Activated CD4-positive, CD25-positive, alpha-beta regulatory T cell treated with anti-CD3 and anti-CD28 coated beads, Interleukin-2, amount 50 U/mL, for 72 hours (primary cell): ENCODE measurements at regions not wholly inside any gene's neighbourhood (a gene's known extent, or its start where the extent isn't known, plus 50 kb on each side); places are given as distances from the start of the nearest gene placed in this dataset.

Source experiments
- DNase-seq: peaks from one replicate; pipeline ENCODE4 v3.0.0; 2021

DNA sequence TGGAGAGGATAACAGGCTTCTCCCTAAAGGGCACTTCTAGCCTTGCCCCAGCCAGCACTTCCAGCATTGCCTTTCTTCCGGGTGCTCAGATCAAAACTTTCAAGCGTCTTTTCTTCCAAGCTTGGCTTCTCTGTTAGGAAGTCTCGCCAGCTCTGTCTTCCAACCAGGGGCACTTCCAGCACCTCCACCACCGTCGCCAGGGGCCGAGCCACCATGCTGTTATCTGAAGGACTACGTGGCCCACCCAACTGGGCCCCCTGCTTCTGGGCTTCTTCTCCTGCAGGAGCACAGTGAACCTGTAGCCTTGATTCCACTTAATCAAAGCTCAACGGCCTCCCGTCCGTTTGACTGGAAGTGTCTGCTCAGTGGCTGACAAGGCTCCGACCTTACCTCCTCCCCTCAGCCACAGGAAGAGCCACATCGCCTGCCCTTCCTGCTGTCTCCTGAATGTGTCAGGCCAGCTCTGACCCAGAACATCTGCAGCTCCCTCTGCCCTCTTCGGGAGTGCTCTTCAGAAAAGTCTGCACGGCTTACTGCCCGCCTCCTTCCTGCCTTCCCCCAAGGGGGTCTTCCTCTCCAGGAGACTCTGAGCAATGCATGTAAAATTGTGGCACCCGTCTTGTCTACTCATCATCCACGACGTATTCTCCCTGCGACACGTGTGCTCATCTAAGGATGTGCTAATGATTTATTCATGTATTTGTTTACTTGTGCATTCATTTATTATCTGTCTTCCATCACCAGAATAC, 527.0 kb downstream of the CDH26 start:
- DNase-seq: no peak

DNA sequence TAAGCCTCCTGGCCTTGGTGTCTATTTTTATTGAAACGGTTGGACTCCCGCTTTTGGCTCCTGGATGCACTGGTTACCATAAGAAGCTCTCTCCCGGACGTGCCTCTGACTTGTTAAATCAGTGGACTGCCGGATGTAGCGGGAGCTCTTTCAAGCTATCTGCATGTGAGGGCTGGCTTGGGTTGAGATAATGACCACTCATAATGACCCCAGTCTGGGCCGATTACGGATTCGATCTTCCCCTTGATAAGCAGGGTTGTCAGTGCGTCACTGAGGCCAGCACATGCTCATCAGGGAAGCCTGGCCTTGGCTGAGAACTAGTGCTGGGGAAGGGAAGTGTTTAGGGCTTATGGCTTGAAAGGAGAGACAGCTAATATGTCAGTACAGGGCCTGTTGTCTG, 528.1 kb downstream of the CDH26 start:
- no peak for DNase-seq

DNA sequence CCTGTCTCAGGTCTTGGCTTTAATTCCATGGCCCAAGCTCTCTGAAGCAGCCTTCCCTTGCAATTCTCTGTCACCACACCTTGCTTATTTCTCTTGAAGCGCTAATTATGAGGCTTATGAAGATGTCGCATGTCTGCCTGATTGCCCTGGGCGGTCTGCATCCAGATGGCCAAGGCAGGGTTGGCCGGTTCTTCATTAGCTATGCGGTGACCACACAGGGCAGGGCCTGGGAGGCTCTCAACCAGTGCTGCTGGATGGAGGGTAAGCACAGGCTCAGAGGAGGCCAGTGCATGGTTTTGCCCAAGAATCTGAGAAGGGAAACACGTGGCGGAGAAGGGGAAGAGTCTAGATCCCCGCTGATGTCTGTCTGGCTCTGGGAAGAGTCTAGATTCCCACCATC, 528.7 kb downstream of the CDH26 start:
- no peak for DNase-seq

DNA sequence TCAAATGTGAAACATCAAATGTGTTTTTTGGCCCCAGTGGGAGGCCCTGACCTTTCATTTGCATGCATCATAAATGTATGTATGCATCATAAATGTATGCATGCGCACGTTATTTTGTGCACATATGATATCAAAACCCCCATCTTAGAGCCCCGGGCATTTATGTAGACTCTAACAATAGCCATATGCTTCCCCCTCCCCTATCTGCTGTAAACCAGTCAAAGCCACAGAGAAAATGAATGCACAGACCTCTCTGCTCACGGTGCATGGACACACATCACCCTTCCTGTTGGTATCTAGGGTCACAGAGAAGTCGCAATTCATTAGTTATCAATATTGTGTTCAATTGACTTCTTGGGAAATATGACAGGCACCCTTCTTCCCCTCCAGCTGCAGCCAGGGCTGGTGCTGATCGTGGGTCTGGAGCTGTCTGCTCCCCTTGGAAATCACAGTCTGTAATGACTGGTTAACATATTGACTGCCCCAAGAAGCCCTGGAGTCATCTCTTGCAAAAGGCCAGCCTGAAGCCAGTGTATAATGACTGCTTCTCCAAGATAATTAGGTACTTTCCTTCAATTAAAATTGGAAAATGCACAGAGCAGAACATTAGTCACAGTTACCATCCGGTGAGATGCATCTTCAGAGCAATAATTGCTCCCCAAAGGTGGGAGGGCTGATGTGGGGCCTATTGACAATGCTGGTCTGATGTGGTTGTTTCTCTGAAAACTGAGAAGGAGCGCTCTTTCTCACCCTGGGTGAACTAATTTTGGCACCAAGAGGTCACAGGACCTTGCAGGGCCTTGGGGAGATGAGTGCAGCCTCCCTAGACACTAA, 532.2 kb downstream of the CDH26 start:
- no peak for DNase-seq

DNA sequence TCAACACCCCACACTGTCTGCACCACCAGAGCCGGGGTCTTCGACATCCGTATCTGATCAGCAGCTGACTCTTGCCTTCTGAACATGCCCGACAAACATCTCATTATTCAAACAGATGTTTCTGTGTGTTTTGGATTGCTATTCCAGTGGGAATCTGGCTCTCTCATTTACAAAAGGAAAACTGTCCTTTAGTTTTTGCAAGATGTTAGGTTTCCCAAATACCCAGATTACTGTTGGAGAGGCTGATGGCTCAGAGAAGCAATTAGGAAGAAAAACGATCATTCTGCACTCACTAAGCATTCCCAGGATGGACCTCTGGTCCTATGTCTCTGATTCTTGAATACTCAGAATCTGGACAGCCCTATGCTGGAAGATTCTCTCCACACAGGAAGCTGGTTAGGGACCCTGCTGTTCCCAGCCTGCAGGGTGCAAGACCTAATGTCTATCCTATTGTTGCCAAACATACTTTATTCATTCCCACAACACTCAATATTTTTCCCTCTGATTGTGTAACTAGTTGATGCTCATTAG, 532.9 kb downstream of the CDH26 start:
- DNase-seq: no peak

DNA sequence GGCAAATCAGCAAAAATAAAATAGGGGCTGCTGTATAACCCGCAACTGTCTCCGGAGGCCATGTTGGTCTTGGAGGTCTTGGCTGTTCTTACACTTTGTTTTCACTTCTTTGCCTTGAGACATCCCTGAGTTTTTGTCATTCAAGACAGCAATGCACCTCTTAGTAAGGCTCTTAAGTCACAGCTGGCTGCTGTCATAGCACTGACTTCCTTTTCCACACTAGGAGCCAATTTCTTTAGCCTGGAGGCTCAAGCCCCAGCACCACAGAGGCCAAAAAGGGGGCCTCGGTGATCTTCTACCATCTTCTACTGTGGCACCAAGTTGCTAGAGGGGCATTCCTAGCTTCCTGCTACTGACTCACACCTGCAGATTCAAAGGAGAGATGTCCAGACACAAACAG, 536.3 kb downstream of the CDH26 start:
- DNase-seq: no peak

DNA sequence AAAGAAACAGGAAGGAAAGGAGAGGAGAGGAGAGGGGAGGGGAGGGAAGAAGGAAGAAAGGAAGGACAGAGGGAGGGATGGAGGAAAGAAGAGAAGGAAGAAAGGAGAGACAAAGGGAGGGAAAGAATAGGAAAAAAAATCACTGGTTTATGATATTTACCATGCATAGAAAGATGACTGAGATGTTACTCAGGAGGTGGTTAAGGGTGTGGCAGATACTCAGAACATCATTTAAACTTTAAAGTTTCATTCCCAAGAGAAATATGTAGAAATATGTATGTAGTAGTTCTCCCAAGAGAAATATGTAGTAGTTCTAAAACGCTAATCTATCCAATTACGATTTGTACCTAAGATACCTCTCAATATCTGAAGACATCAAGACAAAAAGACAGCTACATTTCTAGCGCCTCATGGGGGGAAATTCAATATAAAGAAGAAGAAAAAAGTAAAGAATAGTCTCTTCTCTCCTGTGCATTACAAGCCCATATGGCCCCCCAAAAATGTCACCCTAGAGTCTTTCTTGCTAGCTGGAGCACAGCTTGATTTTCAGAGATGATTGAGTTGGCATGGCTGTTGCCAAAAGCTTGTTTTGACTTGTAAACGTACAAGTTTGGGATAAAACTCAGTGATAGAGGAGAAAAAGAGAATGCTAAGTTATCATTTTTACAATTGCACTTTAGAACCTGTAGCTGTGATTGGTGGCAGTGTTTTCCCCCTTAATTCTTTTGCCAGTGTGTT, 539.2 kb downstream of the CDH26 start:
- DNase-seq: no peak

DNA sequence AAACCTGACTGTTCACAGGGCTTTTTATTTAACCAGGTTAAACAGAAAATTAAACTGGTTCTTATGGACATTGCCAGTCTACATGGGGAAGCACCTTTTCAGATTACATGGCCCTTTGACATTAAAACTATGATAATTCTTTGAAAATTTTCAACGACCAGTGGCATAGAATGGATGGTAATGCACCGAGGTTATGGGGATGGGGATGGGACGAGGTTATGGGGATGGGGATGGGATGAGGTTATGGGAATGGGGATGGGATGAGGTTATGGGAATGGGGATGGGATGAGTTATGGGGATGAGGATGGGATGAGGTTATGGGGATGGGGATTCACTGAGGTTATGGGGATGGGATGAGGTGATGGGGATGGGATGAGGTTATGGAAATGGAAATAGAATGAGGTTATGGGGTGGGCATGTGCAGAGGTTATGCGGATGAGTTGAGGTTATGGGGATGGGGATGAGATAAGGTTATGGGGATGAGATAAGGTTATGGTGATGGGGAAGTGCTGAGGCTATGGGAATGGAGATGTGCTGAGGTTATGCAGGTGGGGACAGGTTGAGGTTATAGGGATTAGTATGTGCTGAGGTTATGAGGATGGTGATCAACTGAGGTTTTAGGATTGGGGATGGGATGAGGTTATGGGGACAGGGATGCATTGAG, 541.9 kb downstream of the CDH26 start:
- DNase-seq: no peak

DNA sequence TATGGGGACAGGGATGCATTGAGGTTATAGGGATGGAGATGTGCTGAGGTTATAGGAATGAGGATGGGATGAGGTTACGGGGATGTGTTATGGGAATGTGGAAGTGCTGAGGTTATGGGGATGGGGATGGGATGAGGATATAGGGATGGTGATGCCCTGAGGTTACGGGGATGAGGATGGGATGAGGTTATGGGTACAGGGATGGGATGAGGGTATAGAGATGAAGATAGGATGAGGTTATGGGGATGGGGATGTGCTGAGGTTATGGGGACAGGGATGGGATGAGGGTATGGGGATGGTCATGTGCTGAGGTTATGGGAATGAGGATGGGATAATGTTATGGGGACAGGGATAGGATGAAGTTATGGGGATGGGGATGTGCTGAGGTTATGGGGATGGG, 542.8 kb downstream of the CDH26 start:
- DNase-seq: no peak

DNA sequence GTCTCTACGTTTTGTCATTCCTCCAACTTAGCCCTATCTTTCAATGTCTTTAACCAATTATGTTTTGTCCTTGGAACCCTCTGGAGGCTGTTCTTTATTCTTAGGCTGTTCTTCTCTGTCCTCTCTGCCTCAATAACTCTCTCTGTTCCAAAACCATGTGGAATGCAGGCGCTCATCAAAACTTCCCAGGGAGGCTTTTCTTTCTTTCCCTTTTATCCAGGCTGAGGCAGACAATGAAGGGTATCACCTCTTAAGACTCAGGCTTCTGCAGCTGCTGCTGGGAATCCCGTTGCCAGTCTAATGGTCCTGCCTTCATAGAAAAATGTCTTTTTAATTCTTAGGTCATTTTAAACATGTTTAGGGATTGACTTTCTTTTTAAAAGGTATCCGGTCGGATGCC, 544.7 kb downstream of the CDH26 start:
- DNase-seq: no peak

DNA sequence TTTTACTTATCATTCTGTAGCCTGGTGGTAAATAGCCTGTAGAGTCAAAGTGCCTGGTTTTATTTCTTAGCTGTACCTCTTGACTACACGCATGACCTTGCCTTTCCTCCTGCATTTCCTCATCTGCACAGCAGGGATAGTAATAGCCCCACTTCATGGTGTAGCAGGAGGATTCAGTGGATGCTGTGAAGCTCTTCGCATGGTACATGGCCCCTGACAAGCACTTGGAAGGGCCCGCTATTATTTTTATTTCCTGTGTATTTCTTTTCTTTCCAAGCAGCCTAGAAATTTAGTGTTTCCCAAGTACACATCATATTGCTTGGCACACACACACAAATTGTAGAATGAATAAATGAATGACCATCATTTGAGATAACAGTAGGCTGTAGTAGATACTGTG, 547.2 kb downstream of the CDH26 start:
- DNase-seq: no peak

DNA sequence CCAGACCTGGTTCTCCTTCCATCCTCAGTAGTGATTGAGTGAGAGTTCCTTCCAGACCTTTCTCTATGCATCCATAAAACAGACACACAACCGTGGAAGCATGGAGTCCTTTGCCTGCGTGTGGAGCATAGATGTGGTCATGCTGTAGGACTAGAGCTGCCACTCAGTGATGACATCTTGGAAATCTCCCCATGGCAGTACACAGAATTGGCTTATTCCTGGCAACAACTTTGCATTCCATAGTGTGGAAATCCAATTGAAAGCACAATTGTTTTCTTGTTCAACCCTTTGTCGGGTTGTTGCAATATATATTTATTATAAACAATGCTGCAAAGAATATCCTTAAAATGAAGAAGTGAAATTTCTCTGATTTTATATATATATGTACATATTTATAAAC, 547.8 kb downstream of the CDH26 start:
- no peak for DNase-seq

DNA sequence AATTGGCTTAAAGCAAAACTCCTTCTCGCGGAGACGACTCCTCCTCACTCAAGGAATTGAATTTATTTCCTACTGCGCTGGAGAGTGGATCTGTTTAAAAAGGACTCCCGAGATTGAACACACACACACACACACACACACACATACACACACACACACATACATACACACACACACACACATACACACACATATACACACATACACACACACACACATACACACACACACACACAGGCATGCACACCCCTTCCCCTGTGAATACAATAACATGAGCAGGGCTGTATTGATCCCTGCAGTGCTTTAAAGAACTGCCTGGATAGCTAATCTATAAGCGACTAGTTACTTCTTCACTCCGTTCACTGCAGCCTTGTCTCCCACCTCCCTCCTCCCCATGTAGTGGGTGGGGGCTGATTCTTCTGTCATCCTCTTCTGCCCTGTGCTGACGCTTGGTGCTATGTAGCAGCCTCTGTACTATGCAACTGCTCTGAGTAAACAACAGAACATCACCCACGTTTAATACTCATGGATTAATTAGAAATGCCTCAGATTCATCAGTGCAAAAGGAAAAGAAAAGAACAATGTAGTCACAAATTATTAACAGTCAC, 549.0 kb downstream of the CDH26 start:
- no peak for DNase-seq

DNA sequence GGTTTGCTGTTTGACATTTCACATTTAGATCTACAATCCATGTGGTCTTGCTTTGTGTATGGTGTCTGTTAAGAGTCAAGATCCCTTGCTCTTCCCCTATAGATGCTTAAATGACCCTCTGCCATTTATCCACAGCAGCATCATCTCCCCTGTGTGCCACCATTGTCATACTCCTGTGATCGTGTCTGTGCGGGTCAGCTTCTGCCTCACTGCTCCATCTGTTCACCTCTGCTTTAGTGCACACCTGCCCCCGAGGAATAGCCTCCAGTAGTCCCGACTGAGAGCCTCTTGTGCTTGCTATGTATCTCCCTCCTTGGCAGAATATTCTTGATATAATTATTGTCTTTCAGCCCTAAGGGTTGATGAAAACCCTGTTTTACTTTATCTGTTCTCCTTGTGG, 551.2 kb downstream of the CDH26 start:
- DNase-seq: no peak

DNA sequence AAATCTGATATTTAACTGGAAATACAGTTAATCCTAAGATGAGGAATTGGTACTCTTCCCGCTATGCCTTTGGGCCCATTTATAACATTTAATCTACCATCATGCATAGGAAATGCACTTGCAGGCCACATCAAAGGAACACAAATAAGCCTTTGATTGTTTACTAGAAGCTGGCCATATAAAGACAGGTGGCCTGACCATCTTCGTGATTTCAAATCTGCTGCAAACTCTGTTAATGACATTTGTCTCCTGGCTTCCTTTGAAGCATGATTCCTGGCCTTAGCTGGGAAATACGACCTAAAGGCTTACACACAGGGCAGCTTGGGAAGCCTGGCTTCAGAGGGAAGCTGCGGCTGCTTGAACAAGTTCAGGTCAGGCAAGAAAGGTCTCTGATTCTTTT, 552.1 kb downstream of the CDH26 start:
- DNase-seq: no peak

DNA sequence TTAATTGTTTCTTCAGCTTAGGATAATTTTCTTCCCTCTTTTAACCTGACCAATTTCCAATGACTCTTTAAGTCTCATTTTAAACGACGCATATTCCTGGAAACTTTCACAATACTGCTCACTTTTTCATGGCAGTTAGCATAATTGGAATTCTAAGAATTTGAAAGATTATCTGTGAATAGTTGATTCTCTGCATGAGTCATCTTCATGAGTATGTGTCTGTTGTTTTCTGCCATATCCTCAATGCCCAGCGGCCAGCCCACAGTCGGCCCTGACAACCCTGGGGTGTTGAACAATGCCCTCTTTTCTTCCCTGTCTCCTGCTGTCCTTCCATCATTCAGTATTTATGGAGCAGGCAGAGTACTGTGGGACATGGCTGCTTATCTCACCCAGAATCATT, 554.2 kb downstream of the CDH26 start:
- no peak for DNase-seq

DNA sequence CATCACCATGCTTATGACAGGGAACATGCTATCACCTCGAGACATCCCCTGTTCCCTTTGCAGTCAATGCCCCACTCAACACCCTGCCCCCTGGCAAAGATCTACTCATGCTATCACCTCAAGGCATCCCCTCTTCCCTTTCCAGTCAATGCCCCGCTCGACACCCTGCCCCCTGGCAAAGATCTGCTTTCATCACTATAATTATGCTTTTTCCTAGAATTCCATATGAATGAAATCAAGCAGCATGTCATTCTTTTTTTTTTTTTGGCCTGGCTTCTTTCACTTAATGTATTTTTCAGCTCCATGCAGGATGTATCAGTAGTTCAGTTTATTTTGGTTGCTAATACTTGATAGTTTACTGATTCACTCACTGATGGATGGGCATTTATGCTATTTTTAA, 554.9 kb downstream of the CDH26 start:
- DNase-seq: no peak

DNA sequence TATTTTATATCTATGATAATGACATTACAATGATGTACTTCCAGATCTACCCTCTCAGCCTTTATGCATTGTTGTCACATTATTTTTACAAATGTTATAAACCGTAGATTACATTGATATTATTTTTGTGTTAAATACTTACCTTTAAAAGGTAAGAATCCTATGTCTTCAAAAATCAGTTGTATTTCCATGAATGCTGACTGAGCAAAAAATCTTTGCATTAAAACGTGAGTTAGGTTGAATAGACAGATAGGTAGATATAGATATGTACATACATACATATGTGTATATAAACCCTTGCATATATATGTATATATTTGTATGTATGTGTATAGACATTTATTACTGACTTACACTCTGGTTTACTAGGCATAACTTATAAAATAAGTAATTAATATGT, 558.2 kb downstream of the CDH26 start:
- DNase-seq: no peak

DNA sequence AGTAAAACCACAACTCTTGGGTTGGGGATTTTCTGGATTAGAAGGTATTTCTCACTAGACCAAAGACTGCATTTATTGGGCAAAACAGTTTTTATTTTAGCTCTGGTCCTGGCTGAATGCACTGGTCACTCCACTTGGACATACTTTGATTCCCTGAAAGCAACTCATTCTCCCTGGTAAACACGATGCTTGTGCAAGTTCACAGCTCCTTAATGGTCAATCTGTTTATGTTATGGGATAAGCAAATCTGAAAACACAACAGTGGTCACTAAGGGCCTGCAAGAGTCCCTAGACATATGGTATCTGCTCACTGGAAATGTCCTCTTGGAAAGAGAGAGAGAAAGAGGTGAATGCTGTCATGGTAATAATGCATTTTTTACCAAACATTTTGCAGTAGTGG, 559.8 kb downstream of the CDH26 start:
- DNase-seq: no peak

DNA sequence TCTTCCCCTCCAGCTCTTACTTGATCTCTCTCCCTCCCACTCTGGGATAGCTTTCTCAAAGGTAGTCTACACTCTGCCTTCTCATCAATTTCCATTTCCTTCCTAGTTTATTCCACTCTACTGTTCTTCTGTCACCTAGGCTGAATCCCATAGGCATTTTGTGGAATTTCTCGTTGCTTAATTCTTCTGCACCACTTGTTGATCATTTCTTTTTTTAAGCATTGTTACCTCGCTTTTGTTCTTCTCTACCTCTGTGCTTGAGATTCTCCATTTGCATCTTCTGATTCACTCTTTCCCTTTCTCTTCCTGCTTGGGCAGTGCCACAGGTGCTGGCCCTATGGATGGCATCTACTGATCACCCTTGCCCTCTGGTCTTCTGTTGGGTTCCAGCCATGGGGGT, 567.2 kb downstream of the CDH26 start:
- DNase-seq: no peak

DNA sequence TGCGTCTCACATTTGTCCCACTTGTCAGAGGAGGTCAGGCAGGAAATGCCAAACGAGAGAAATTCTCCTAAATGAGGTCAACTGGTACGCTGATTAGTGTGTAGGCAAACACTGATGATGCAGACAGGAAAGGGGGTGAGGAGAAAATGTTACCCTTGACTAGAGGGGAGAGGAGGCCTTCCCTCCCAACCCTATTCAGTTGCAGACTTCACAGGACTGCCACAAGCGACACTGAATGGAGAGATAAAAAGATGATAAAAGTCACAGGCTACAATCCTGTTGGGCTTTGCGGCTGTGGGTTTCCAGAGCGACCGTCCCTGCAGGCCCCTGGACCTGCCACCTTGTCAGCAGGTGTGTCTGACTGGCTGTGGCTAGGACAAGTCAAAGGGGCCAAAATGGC, 569.4 kb downstream of the CDH26 start:
- no peak for DNase-seq

DNA sequence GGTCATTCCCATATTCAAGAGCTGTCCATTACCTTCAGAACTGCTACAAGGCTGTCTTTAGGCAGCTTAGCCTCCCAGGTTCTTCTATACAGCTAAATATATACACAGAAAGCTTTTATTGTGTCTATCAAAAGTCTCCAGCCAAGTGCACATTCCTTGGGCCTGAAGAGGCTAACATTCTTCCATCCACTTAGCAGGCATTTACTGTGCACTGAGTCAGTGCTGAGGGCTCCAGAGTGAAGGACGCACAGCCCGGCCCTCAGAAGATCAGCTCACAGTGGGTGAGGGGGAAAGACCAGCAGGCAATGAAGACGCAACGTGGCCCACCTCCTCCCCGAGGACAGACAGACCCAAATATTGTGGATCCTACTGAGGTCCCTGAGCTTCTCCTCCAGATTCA, 569.9 kb downstream of the CDH26 start:
- DNase-seq: no peak

DNA sequence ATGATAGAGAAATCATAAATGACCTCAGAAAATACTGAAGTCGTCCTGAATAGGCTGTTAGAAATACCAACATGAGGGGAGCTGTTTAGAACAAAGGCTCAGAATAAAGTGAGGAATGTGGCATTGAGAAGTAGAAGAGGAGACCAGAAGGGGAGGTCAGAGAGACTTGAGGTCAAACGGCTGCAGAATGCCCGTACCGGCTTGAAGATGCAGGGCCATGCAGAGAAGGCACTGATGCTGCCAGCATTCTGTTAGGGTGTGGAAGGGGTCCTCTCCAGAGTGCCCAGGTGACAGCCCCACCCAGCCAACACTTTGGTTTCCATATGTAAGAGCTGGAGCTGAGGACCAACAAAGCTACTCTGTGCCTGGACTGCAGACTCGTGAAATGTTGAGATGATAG, 570.9 kb downstream of the CDH26 start:
- DNase-seq: no peak
